ENCODE measurements at regions not wholly inside any gene's neighbourhood (a gene's known extent, or its start where the extent isn't known, plus 50 kb on each side); places are given as distances from the start of the nearest gene placed in this dataset.

GRCh38 chr11:76721755-76722677, 51.5 kb upstream of the LRRC32 start:
- DNase-seq, result peak; percentile 67

DNA sequence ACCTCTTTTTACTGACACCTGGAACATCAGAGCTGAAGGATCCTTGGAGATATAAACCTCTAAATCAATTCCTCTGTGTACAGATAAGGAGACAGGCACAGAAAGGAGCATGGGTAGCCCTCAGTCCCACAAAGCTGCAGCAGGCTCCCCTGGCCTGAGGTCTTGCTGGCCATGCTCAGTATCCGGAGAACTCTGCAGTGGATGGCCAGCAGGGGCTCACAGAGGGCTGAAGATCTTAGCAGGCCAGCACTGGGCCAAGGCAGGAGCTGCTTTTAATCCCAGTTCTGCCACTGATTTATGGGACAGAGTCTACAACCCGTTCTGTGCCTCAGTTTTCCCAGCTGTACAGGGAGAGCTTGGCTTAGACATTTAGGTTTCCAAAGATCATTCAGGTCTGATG, 52.6 kb upstream of the LRRC32 start:
- DNase-seq, result no peak

- DNase-seq, result no peak
These were observed 53.0 kb upstream of the LRRC32 start for GRCh38 chr11:76723548-76723947.

GRCh38 chr11:76724171-76724768, 53.7 kb upstream of the LRRC32 start:
- no peak for DNase-seq

GRCh38 chr11:76728227-76728626, 54.9 kb upstream of the TSKU start:
- no peak for DNase-seq

GRCh38 chr11:76728778-76729177, 54.4 kb upstream of the TSKU start:
- no peak for DNase-seq

DNA sequence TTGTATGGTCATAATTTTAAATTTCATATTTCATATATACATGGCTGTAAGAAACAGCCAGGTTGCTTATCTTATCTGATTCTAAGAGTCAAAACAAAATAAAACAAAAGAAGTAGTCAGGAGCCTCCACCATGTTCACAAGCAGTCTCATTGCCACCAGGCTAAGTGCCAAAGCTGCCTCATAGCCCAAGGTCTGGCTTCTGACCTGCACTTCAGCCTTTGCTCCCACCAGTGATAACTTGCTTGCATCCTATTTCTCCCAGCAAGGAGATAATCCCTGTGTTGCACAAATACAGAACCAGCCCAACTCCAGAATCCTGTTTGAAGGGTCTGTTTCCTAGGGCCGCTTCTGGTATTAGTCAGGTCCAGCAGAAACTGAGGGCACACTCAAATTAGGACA, 53.9 kb upstream of the TSKU start:
- DNase-seq, result no peak

- no peak for DNase-seq
These were observed 52.1 kb upstream of the TSKU start for GRCh38 chr11:76730887-76731565.

DNA sequence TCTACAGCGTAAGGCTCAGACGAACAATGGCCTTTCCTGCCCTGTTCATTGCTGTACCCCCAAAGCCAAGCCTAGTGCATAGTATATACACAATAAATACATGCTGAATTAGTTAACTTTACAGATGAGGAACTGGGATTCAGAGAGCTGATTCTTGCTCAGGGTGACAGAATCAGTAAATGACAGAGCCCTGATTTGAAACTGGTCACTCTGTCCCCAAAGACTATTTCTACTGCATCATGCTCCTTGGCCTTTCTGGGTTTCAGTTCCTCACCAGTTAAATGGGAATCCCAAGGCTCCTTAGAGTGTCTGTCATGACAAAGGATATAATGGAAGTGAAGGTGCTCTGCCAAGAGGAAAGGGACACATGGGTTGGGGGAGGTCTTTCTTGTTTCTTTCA, 50.5 kb upstream of the TSKU start:
- DNase-seq, result no peak

All from fibroblast of skin of right quadriceps (primary cell).